PC-3 (cell line): ENCODE measurements at regions not wholly inside any gene's neighbourhood (a gene's known extent, or its start where the extent isn't known, plus 50 kb on each side); places are given as distances from the start of the nearest gene placed in this dataset.

Experiments used
- ATAC-seq: fragments of 200-7000 bp; cut with Tn5 transposase; 2 replicates; pipeline ENCODE4 v1.9.1; 2020; ENCODE audit warnings: mild to moderate bottlenecking, moderate library complexity
- BruUV-seq: library from RNA; stranded (reverse); fragments of 400-500 nt; replicated peaks from 2 replicates; lab custom pipeline; 2021; lab: Mats Ljungman, UMichigan
- CTCF ChIA-PET: fragments of 300-600 bp; sonication (Branson Sonifier 250); formaldehyde crosslinking; loops from one replicate; lab custom pipeline; 2022; ENCODE audit warnings: antibody characterized with exemption; lab: Charles Lee
- POLR2A ChIA-PET: fragments of 300-600 bp; sonication (Branson Sonifier 250); formaldehyde crosslinking; loops from one replicate; lab custom pipeline; 2022; ENCODE audit warnings: antibody characterized with exemption; ENCODE audit not compliant: unreplicated experiment; lab: Charles Lee
- DNase-seq: peaks from one replicate; pipeline ENCODE4 v3.0.0-alpha.2; 2015
- H2AFZ ChIP-seq: fragments of 300-600 bp; sonication (generic); 2 replicates; pipeline ENCODE4 v1.6.0; 2016; ENCODE audit warnings: antibody characterized with exemption, low read length
- H3F3A ChIP-seq: fragments of 300-600 bp; sonication (generic); one replicate; pipeline ENCODE4 v1.6.0; 2017; ENCODE audit warnings: antibody characterized with exemption, low read length, control low read depth, mild to moderate bottlenecking; ENCODE audit not compliant: unreplicated experiment
- H3K27ac ChIP-seq: fragments of 300-600 bp; sonication (generic); 2 replicates; pipeline ENCODE4 v1.5.1; 2016; ENCODE audit warnings: mild to moderate bottlenecking, low read length
- H3K27me3 ChIP-seq: fragments of 300-600 bp; sonication (generic); 2 replicates; pipeline ENCODE4 v1.6.1; 2016; ENCODE audit warnings: low read length, mixed read lengths
- H3K36me3 ChIP-seq: fragments of 300-600 bp; sonication (generic); 2 replicates; pipeline ENCODE4 v1.6.1; 2016; ENCODE audit warnings: low read depth, mixed run types, low read length, mixed read lengths
- H3K4me1 ChIP-seq: fragments of 300-600 bp; sonication (generic); 2 replicates; pipeline ENCODE4 v1.5.1; 2016; ENCODE audit warnings: low read length; ENCODE audit not compliant: insufficient read depth
- H3K4me2 ChIP-seq: fragments of 300-600 bp; sonication (generic); 2 replicates; pipeline ENCODE4 v1.6.0; 2016; ENCODE audit warnings: low read length
- H3K4me3 ChIP-seq: fragments of 300-600 bp; sonication (generic); 2 replicates; pipeline ENCODE4 v1.5.1; 2016; ENCODE audit warnings: mild to moderate bottlenecking, low read length, mixed read lengths
- H3K79me2 ChIP-seq: fragments of 300-600 bp; sonication (generic); 2 replicates; pipeline ENCODE4 v1.6.1; 2017; ENCODE audit warnings: low read length, mixed read lengths
- H3K9ac ChIP-seq: fragments of 300-600 bp; sonication (generic); 2 replicates; pipeline ENCODE4 v1.6.0; 2016; ENCODE audit warnings: mild to moderate bottlenecking, low read length
- H3K9me2 ChIP-seq: fragments of 300-600 bp; sonication (generic); replicated peaks from 2 replicates; pipeline ENCODE4 v1.6.1; 2016; ENCODE audit warnings: mixed run types, low read length, mixed read lengths
- H3K9me3 ChIP-seq: fragments of 300-600 bp; sonication (generic); 2 replicates; pipeline ENCODE4 v1.6.1; 2016; ENCODE audit warnings: low read length, mixed read lengths
- H4K20me1 ChIP-seq: fragments of 300-600 bp; sonication (generic); 2 replicates; pipeline ENCODE4 v1.6.1; 2016; ENCODE audit warnings: low read length, mixed read lengths
- EZH2 ChIP-seq: fragments of 300-600 bp; sonication (generic); IDR thresholded peaks from one replicate; pipeline ENCODE4 v1.6.1; 2017; ENCODE audit warnings: antibody characterized with exemption, mild to moderate bottlenecking, low read length; ENCODE audit not compliant: unreplicated experiment
- EZH2phosphoT487 ChIP-seq: fragments of 300-600 bp; sonication (generic); IDR thresholded peaks from 2 replicates; pipeline ENCODE4 v1.6.1; 2018; ENCODE audit warnings: mild to moderate bottlenecking, antibody characterized with exemption, low read length, borderline replicate concordance
- intact Hi-C: fragments of 100-400 bp; cut with micrococcal nuclease; formaldehyde crosslinking; loops from 2 replicates; pipeline ENCODE4 v1.9.0; 2023
- TF ChIP-seq, protein P1 (sequence below): fragments of 300-600 bp; sonication (generic); conservative IDR thresholded peaks from 2 replicates; pipeline ENCODE4 v1.5.1; 2017; ENCODE audit warnings: antibody characterized with exemption, low read depth, mild to moderate bottlenecking, low read length

- TF ChIP-seq, protein P1, sequence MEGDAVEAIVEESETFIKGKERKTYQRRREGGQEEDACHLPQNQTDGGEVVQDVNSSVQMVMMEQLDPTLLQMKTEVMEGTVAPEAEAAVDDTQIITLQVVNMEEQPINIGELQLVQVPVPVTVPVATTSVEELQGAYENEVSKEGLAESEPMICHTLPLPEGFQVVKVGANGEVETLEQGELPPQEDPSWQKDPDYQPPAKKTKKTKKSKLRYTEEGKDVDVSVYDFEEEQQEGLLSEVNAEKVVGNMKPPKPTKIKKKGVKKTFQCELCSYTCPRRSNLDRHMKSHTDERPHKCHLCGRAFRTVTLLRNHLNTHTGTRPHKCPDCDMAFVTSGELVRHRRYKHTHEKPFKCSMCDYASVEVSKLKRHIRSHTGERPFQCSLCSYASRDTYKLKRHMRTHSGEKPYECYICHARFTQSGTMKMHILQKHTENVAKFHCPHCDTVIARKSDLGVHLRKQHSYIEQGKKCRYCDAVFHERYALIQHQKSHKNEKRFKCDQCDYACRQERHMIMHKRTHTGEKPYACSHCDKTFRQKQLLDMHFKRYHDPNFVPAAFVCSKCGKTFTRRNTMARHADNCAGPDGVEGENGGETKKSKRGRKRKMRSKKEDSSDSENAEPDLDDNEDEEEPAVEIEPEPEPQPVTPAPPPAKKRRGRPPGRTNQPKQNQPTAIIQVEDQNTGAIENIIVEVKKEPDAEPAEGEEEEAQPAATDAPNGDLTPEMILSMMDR: no peak
- no peak for TF ChIP-seq EZH2phosphoT487
- TF ChIP-seq EZH2: no peak
- POLR2A ChIA-PET: interaction anchor here (0.6 kb wide), 1 partner anchor 136 kb away, joined by 3 read pairs; no protein-coding TSS in a partner anchor
- Histone ChIP-seq H3K4me3 (no peak overlapping the region), H3K27ac (0 out of 2 replicates have a peak overlapping the region, but pooled peaks have one; percentile 6), H4K20me1 (no peaks in the 10 kb centered on the region), H3F3A (no peaks in the 10 kb centered on the region), H3K4me2 (0 out of 2 replicates have a peak overlapping the region, but pooled peaks have one; percentile 2), H2AFZ (no peak overlapping the region), H3K4me1 (peaks cover 17% of the 10 kb centered on the region), H3K36me3 (no peaks in the 10 kb centered on the region), H3K27me3 (no peaks in the 10 kb centered on the region), H3K9me3 (no peaks in the 10 kb centered on the region), H3K79me2 (no peaks in the 10 kb centered on the region), H3K9me2 (no peaks in the 10 kb centered on the region), H3K9ac (no peak overlapping the region)
- peak; percentile 65; the same call in 1 of the 2 replicates for ATAC-seq
- intact Hi-C loops: no loop called here
- peak; percentile 51 for DNase-seq
- BruUV-seq: no TSS peak
- CTCF ChIA-PET: interaction anchor here (1.9 kb wide), 1 partner anchor 136 kb away, joined by 15 read pairs; no protein-coding TSS in a partner anchor
These were observed 92.0 kb upstream of the CCDC54 start for GRCh38 chr3:107285197-107285596.

DNA sequence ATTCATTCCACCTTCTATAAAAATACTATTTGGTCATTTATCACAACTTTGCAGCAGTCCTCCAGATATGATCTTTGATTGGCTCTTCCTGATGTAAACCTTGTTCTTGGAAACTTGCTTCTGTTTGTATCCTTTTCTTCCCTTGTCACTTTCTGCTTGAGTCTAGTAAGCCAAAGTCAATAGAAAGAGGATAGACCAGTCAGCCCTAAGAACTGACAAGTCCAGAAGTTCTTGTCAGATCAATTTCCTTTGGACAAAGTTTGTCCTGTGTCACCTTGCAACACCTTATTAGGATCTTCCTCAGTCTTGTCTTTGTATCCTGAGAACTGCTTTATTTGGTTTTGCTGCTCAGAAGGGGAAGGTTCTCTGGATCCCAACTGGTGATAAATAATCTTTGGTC lies 87.9 kb upstream of the CCDC54 start:
- no peaks in the 10 kb centered on the region for H3K9me3 ChIP-seq

DNA sequence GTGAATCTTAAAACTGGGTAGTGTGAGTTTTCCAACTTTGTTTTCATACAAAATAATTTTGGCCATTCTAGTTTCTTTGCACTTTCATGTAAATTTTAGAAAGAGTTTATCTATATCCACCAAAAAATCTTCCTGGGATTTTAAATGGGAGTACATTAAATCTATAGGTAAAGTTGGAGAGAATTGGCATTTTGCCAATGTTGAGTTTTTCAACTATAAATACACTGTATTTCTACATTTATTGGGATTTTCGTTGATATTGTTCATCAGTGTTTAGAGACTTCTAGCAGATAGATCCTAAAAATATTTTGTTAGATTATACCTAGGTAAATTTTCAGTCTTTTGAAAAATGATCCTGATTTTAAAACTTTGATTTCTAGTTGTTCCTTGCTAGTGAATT lies 83.1 kb upstream of the CCDC54 start:
- H4K20me1 ChIP-seq: no peaks in the 10 kb centered on the region
- no peaks in the 10 kb centered on the region for H3K9me3 ChIP-seq
- H3K4me3 ChIP-seq: no peak overlapping the region
- no peaks in the 10 kb centered on the region for H3K27me3 ChIP-seq
- H3K79me2 ChIP-seq: no peaks in the 10 kb centered on the region
- ATAC-seq (no peak), DNase-seq (no peak)
- no peaks in the 10 kb centered on the region for H3K4me1 ChIP-seq
- intact Hi-C loops: no loop called here
- POLR2A ChIA-PET: no interaction called here
- H3K27ac ChIP-seq: no peak overlapping the region
- CTCF ChIA-PET: no interaction called here
- no TSS peak for BruUV-seq
- TF ChIP-seq EZH2 (no peak), EZH2phosphoT487 (no peak)
- TF ChIP-seq, protein P1: no peak
- H3K9ac ChIP-seq: no peak overlapping the region
- H3K36me3 ChIP-seq: no peaks in the 10 kb centered on the region
- no peak overlapping the region for H2AFZ ChIP-seq
- no peak overlapping the region for H3K4me2 ChIP-seq
- no peaks in the 10 kb centered on the region for H3F3A ChIP-seq
- H3K9me2 ChIP-seq: no peaks in the 10 kb centered on the region

More for the DNA sequence above, 87.9 kb upstream of the CCDC54 start:
- Histone ChIP-seq H3F3A (no peaks in the 10 kb centered on the region), H3K4me2 (no peak overlapping the region), H3K27me3 (no peaks in the 10 kb centered on the region), H2AFZ (no peak overlapping the region), H3K36me3 (no peaks in the 10 kb centered on the region), H4K20me1 (no peaks in the 10 kb centered on the region), H3K27ac (no peak overlapping the region), H3K4me3 (no peak overlapping the region), H3K9me2 (no peaks in the 10 kb centered on the region), H3K9ac (no peak overlapping the region), H3K4me1 (peaks cover 13% of the 10 kb centered on the region), H3K79me2 (no peaks in the 10 kb centered on the region)
- DNase-seq: no peak
- CTCF ChIA-PET: no interaction called here
- intact Hi-C loops: no loop called here
- TF ChIP-seq, protein P1: no peak
- TF ChIP-seq EZH2phosphoT487: no peak
- no peak for TF ChIP-seq EZH2
- no TSS peak for BruUV-seq
- POLR2A ChIA-PET: no interaction called here
- ATAC-seq: no peak
